ENCODE measurements at regions not wholly inside any gene's neighbourhood (a gene's known extent, or its start where the extent isn't known, plus 50 kb on each side); places are given as distances from the start of the nearest gene placed in this dataset.

DNA sequence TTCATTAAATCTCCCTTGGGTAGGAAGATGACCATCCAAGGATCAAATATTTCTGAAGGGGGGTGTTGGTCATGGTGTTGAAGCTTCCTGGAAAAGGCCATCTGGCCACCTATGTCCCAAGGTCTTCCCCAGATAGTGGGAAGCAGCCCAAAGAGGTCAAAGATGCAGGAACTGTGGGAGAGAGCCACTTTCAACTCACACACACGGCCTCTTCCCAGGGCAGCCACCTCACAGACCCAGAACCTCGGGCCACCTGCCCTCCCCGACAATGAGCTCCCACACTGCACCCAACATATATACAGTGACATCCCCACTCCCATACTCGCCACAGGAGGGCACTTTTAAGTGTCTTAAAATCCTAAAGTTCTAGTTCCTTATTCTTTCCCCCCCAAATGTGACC is 164.5 kb upstream of the ETV3 start:
- Histone ChIP-seq H2AFZ (ENCODE audit: low read depth, low read length) (no peak overlapping the region), H3K27me3 (ENCODE audit: control insufficient read depth in 2 of 2, insufficient read depth in 2 of 2, low read length in 2 of 2) (no peaks in the 10 kb centered on the region), H4K20me1 (replicated peaks; ENCODE audit: control insufficient read depth, extremely low read depth, insufficient read depth, low read length) (no peaks in the 10 kb centered on the region), H3K9me1 (replicated peaks; ENCODE audit: control insufficient read depth, extremely low read depth, insufficient read depth, low read length) (no peaks in the 10 kb centered on the region), H3K4me1 (ENCODE audit: control insufficient read depth, extremely low read depth, insufficient read depth, low read length) (no peaks in the 10 kb centered on the region), H3K4me3 (replicated peaks in 1 of 3; ENCODE audit: insufficient read depth in 1 of 3, low read depth in 1 of 3, low read length in 3 of 3) (no peak overlapping the region), H3K9me3 (replicated peaks; ENCODE audit: control insufficient read depth, insufficient read depth, low read length) (no peaks in the 10 kb centered on the region), H3K9ac (replicated peaks; ENCODE audit: extremely low read depth, insufficient read depth, low read length) (no peak overlapping the region), H3K27ac (ENCODE audit: insufficient read depth, low read depth, low read length) (no peak overlapping the region), H3K36me3 (ENCODE audit: control insufficient read depth in 2 of 2, extremely low read depth in 1 of 2, insufficient read depth in 2 of 2, low read length in 2 of 2) (no peaks in the 10 kb centered on the region), H3K79me2 (ENCODE audit: control insufficient read depth, insufficient read depth, low read length) (no peaks in the 10 kb centered on the region), H3K4me2 (ENCODE audit: insufficient read depth, low read length) (no peak overlapping the region)
- DNase-seq (ENCODE audit: low read depth, low spot score) (no peak), FAIRE-seq (no peak)
- POLR2A ChIA-PET = no interaction called here
- dilution Hi-C loops (cut with MboI; ENCODE audit: extremely low pct_ligation_motif_present, low sequenced_read_pairs) = no loop called here
- CTCF ChIA-PET = no interaction called here
- no TSS peak for BruUV-seq (replicated peaks)
- no peak for TF ChIP-seq EZH2 (IDR thresholded peaks at IDR 0.05; ENCODE audit: borderline replicate concordance, low read depth, low read length, severe bottlenecking)
- no peak for TF ChIP-seq JUN (IDR thresholded peaks at IDR 0.05; ENCODE audit: borderline replicate concordance, insufficient read depth, insufficient read length, low read depth)
- TF ChIP-seq, protein P1, sequence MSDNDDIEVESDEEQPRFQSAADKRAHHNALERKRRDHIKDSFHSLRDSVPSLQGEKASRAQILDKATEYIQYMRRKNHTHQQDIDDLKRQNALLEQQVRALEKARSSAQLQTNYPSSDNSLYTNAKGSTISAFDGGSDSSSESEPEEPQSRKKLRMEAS (IDR thresholded peaks at IDR 0.05; ENCODE audit: insufficient read depth, insufficient read length) = no peak
- TF ChIP-seq POLR2AphosphoS5 (IDR thresholded peaks at IDR 0.05; ENCODE audit: insufficient read depth, low read depth, low read length) = no peak
- TF ChIP-seq POLR2A (IDR thresholded peaks at IDR 0.05; ENCODE audit: low read depth, low read length) = no peak
- TF ChIP-seq, protein P2, sequence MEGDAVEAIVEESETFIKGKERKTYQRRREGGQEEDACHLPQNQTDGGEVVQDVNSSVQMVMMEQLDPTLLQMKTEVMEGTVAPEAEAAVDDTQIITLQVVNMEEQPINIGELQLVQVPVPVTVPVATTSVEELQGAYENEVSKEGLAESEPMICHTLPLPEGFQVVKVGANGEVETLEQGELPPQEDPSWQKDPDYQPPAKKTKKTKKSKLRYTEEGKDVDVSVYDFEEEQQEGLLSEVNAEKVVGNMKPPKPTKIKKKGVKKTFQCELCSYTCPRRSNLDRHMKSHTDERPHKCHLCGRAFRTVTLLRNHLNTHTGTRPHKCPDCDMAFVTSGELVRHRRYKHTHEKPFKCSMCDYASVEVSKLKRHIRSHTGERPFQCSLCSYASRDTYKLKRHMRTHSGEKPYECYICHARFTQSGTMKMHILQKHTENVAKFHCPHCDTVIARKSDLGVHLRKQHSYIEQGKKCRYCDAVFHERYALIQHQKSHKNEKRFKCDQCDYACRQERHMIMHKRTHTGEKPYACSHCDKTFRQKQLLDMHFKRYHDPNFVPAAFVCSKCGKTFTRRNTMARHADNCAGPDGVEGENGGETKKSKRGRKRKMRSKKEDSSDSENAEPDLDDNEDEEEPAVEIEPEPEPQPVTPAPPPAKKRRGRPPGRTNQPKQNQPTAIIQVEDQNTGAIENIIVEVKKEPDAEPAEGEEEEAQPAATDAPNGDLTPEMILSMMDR (IDR thresholded peaks at IDR 0.05; ENCODE audit: extremely low read depth in 1 of 2, insufficient read depth in 1 of 2, low read depth in 1 of 2, low read length in 2 of 2) = no peak
- TF ChIP-seq GATA2 (IDR thresholded peaks at IDR 0.05; ENCODE audit: insufficient read depth, insufficient read length, low read depth, low read length) = no peak
- TF ChIP-seq MYC (IDR thresholded peaks at IDR 0.05; ENCODE audit: low read depth, low read length) = no peak
- no peak for TF ChIP-seq FOS (IDR thresholded peaks at IDR 0.05; ENCODE audit: borderline replicate concordance, insufficient read depth, low read length)
- intact Hi-C loops (cut with micrococcal nuclease) = no loop called here

Data from endothelial cell of umbilical vein (primary cell).